Stimulated activated CD8-positive, alpha-beta memory T cell treated with anti-CD3 and anti-CD28 coated beads, Interleukin-7, amount 100 ng/mL, for 1 hour (primary cell): ENCODE measurements at regions not wholly inside any gene's neighbourhood (a gene's known extent, or its start where the extent isn't known, plus 50 kb on each side); places are given as distances from the start of the nearest gene placed in this dataset.

Experiments used
- DNase-seq, 2 donors: peaks; one replicate each; pipeline ENCODE4 v3.0.0-alpha.2; 2020; ENCODE audit warnings: low read depth in 2 of 2

DNA sequence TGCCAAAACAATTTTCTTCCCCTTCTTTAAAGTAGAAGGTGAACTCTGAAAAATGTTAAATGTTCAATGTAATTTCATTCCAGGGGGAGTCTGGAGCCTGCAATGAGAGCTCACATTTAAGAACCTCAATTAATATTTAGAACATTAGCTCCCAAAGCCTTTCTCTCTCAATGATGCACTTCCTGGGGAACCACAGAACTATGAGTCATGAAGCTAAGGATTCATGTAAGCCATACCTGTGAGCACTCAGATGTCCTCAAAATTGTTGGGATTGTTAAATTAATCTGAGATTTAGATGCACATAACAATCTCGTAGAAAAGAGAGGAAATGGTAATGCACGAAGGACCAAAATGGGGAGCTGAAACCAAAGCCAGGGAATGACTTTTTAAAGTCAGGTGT lies 244.2 kb upstream of the LRIG1 start:
- DNase-seq: no peak

DNA sequence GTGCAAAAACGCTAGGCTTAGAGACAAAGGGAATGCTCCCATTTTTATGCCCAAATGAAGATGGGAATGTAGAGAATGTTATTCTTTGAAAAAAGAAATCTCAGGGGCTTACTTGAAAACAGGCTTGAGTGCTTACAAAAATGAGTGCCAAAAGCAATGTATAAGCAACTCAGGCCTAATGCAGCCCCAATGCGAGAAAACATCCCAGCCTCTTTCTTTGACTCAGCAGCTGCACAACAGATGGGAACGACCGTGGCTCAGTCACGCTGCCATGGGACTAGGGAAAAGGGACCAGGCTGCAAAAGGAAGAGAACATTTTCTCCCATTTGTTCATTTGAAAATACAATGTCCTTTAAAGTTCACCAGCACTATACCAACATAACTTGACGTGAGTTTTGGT lies 246.4 kb upstream of the LRIG1 start:
- no peak for DNase-seq

DNA sequence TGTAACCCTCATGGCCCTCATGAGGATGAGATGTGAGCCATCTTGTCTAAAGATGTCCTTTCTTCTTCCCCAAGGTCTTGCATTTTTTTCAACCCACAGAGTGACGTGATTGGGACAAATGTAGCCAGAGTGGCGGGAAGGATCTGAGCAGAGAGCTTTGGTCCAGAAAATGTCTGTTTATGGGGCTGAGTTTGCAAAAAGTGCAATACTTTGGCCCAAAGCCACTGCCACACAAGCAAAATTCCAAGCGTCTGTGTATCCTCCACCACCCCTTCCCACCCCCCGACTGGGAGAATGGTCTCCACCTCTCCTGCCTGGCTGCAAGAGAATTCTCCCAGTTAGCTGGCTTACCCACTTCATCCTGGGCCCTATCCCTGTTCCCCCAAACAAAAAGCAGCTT lies 246.9 kb upstream of the LRIG1 start:
- DNase-seq: no peak

DNA sequence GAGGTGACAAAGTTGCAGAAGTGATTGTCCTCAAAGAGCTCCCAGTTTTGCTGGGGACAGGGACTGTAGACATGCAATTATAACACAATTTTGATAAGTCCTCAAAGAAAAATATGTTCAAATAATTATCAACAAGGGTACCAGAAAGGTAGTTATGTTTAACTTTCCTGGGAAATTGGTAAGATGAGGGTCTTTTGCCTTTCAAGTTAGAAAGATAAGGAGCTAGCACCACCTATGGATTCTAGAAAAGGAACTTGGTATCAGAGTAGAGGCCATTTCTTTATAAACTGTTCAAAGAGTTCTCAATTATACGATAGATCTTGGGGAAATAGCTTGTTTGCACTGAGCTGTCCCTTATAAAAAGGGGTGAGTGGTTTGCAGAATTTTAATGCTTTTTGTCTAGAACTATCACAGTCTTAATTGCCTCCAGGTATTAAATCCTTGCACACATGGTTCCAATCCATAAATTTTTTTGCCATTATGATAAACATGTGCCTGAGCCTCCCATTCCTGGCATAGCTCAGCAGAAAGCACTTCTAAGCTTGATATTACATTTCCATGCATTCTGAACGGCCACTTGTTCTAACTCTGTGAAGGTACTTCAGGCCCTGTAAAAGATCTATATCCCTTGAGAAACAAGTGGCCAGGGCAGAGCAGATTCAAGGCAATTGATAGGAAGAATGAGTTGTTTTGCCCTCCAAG lies 247.5 kb upstream of the LRIG1 start:
- no peak for DNase-seq

DNA sequence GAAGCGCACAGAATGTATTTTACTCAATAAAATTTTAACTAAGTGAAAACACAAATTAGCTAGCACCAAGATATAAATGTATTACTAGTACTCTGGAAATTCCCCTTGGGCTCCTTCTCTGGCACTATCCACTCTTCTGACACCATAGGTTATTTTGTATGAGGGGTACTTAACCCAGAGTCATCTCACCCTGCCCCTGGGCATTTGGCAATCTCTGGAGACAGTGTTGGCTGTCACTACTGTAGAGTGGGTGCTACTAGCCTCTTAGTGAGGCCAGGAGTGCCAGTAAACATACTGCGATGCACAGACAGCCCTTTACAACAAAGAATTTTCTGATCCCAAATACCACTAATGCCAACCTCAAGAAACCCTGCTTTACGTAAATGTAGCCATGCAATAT lies 246.3 kb upstream of the KBTBD8 start:
- DNase-seq: no peak

DNA sequence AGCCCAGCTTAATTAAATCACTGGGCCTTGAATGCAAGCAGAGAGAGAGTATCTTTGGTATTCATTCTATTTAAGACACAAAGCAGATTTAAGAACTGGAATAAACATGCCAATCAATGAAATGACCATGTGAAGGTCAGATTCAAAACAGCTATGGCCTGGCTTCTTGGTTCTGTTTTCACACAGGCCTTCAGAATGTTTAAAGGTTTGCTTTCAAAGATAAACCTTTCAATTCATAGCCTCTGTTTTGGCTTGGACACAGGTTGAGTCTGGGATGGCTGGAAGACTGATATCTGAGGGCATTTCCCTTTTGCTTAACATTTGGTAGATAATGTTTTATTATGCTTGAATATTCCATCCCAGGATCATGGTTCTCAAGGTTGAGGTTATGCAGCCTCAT lies 244.4 kb upstream of the KBTBD8 start:
- DNase-seq: no peak

DNA sequence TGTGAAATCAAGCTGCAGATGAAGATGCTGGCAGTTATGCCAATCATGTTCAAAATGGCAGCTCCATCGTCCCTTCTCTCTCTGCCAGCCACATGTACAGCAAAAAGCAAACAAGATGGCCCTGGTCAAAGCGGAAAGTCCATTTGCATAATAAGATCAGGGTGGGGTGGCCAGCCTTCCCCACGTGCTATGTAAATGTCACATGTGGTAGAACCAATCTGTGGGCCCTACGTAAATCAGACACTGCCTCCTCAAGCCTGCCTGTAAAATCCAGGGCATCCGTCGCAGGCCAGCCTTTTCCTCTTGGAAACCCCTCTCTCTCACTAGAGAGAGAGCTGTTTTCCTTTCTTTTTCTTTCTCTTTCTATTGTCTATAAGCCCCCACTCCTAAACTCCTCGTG lies 243.5 kb upstream of the KBTBD8 start:
- DNase-seq: no peak

DNA sequence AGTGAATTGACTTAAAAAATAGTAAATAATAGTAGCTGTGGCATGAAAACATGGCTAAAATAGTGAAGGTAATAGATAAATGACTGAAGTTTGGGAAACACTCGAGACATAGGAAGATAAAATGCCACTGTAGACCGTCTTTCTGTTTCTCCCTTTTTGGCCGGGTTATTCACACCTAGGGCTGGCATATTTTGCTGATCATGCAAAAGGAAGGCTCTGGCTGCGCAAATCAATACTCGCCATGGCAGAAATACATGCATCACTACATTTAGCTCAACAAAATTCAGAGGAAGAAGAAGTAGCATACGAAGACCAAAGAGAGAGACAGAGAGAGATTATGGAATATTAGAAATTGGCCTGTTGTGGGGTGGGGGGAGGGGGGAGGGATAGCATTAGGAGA lies 242.2 kb upstream of the KBTBD8 start:
- DNase-seq: no peak

DNA sequence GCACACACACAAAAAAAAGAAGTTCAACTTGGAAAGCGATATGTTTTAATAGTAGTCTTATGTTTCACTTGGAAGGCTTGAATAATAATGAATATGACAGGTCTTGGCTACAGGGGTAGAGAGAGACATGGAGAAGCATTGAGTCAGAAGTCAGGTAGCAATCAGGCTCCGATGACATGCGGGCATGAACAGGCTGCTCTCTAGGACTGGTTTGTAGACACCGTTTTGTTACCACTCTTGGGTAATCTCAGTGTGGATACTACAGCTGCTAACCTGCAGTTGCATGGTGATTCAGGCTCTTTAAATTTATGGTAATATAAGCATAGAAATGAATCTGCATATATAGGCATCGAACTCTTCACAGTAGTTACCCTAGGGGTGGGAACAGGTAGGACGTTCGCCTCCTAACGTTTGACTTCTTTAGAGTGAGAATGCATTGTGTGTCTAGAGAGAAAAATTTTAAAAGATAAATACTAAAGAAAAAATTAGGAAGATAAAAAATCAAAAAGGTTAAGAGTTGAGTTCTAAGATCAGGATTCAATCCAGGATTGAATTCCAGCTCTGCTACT lies 241.6 kb upstream of the KBTBD8 start:
- DNase-seq: no peak

DNA sequence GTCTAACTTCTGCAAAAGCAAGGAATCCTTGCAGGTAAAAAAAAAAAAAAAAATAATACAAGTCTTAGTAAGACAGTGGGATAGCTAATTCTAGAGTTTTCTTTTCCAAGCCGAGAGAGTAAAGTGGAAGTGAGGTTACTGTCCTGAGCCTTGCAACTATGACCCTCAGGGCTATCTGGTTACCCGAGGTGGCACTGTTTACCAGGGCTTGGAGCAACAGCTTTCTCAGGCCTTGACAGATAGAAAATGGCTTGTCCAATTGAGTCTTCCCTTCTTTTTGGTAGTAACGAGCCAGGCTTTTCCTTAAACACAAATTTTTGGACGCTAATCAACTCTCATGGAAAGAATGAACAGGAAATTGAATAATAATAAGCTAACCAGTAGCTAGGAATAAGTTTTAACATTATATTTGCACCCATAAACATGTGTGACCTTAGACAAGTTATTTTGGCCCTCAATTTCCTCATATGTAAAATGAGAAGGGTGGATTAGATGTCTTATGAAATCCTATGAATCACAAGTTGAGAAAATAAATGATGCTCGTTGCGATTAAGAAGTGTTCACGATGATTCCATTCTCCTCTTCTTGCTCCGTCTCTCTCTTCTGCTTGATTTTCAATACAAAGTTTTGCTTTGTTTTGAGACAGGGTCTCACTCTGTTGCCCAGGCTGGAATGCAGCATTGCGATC lies 236.9 kb upstream of the KBTBD8 start:
- no peak for DNase-seq

DNA sequence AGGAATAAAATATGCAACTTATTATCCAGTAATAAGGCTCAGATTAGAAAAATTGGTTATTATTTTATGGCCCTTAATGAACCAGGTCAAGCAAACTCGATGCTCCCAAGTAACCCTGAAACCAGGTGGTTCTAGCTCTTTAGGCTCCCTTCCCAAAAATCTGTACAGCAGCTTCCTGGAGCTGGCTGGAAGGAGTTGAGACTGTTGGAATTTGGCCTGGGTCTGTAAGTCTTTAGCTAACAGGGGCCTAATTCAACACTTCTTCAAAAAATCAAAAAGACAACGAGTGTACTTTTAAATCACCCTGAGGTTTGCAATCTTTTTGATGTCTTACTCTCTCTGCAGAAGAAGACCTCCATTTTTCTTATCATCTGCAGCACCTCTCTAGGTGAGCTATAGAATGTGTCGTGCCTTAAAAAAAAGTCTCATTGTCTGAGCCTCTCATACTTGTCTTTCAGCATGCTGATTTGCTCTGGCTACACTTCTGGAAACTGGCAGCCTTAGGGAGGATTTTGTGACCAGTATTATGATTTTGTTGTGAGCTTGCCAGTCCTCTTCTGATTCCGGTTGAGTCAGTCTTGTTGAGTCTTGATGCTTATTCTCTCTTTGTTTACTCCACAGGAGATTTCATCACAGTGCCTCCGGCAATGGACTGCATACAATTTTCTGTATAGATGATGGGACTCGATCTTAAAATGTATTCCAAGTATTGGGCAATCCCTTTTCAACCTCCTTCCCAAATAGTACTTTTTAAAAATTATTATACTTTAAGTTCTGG lies 235.0 kb upstream of the KBTBD8 start:
- no peak for DNase-seq

DNA sequence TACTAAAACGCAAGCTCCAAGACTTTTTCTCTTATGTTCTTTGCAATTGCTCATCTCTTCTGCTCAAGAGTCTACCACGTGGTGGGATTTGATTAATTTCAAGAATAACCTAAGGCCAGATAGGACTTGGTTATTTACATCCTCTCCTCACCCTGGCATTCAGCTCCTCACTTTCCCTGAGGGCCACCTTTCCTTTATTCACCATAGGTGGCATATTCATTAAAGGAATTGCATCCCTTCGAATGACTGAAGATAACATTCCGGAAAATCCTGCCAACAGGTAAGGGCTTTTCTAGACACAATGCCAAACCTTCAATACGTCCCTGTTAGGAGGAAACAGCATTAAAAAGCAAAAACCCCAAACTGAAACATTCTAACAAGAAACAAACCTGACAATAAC lies 220.0 kb upstream of the KBTBD8 start:
- DNase-seq: no peak

DNA sequence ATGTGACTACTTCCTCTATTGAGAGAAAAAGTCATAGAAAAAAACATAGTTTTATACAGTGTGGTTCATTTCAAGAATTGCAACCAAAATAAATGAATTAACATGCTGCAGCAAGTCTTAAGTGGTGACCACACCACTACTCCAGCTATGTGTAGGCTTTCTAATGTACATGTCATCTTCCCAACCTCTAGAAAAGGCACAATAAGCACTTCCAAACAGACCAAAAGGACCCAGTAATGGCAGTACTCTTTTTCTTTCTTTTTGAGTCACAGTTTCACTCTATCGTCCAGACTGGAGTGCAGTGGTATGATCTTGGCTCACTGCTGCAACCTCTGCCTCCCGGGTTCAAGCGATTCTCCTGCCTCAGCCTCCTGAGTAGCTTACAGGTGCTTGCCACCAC lies 219.3 kb upstream of the KBTBD8 start:
- no peak for DNase-seq

DNA sequence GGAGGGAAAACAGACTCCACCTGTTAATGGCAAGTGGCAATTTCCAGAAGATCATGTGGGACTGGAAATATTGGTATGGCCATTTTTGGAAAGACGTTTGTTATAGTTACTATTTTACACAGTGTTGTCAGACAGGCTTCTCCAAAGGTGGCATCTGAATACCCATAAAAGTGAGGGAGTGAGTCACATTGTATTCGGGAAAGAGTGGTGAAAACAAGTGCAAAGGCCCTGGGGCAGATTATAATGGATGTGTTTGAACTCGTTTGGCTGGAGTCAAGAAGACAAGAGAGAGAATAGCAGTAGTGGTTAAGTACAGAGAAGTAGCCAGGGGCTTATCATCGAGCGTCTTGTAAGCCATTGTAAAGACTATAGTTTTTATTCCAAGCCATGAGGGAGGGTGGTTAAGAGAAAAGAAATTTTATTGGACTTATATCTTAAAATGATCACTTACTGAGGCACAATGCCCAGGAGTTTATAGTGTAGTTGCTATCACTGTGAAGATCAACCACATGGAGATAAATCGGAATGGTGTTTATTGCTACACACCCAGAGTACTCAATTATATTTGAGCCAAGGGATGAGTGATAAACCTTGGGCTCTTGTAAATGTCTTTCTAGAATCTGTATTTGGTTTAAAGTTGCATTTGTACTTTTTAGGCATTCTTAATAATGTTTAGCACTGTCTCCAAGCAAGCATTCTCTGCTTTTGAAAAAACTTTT lies 212.8 kb upstream of the KBTBD8 start:
- no peak for DNase-seq

DNA sequence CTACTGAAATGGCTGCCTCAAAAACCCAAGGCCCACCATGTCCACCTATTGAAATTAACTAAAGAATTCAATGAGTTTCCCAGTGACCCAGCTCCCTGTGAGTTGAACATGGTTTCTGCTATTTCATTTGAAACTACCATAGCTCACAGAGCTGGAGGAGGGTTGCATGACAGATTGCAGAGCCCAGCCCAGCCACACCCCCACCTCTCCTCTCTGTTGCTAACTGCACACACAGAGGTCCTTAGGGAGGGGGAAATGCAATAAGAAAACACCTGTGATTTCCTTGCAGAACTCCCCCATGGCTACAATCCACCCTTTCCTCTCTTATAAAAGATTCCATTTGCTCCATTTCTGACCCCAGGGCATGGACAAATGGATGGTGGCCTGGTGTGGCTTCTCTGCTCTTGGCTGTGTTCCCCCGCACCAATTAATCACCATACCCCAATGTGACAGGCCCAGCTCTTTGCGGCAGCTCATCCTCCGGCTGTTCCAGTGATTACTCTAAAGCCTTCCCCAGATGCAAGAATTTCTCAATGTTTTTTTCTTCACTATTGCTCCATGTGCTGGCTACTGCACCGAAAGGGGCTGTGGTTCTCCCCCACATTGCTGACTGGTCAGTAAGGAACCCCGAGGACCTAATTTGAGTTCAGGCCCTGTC lies 208.4 kb upstream of the KBTBD8 start:
- DNase-seq: no peak

DNA sequence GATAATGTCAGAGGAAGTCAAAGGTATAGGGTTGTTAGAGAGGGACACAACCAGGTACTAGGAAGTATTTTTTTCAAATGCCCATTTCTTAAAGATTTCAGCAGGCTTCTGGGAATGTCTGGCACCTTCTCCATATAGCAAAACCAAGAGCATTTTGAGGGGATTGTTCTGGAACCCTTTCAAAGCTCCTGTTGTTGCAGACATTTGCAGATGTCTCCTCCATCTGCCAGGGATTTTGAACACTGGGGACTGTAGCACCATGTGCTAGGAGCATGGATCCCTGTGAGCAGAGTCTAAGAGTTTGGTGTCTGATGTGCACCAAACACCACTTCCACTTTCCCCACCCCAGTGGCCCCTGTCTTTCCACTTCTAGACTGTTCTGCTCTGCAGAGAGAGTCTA lies 206.0 kb upstream of the KBTBD8 start:
- no peak for DNase-seq

DNA sequence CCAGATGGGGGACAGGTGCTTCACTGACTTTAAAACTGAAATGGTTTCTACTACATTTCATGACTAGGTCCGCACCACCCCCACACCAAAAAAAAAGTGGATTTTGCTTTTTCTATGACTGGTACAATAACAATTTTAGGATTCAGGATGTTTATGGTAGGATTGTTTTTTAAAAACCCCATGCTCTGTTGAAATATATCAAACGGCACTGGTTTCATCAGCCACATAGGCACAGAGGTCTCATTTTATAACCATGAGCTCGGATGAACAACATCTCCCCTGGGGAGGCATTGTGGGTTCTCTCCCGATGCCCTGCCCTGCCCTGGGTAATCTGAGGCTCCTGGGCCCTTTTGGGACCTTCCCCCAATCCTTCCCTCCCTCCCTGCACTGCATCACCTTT lies 202.7 kb upstream of the KBTBD8 start:
- no peak for DNase-seq

DNA sequence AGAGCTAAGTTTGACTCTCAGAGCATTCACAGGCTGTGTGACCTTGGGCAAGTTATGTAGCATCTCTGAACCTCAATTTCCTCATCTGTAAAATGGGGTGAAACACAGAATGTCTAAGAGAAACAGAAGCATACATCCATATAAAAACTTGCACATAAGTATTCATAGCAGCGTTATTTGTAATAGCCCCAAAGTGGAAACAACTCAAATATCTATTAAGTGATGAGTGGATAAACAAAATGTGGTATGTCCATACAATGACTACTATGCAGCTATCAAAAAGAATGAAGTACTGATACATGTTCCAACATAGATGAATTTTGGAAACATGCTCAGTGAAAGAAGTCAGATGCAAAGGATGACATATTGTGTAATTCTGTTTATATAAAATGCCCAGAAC lies 201.8 kb upstream of the KBTBD8 start:
- no peak for DNase-seq

DNA sequence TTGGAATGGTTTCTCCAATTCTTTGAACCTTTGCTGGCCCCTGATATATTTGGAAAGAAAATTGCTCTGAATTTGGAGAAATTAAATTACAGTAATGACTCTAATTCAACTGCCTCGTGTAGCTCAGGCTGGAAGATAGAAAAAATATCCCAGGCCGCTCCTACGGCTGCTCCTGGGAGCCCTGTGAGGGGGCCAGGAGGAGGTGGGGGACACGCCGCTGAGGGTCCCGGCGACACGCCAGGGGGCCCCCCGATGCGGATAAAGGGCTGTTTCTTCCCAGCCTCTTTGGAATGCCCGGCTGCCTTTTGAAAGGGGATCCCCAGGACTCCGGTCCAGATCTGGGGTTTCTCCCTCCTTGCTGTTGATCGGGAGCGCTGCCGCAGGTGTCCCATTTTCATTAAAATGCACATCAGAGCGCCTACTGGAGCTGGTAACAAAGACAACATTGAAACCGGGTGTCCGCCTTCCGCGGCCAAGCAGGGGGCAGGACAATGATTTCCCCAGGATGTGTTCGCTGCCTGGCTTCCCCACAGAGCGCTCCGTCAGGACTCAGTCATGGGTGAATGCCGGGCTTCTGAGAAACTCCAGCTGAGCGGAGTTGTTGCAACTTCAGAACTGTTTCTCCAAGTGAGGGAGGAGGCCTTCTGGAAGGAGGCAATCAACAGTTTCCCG lies 200.1 kb upstream of the KBTBD8 start:
- no peak for DNase-seq

DNA sequence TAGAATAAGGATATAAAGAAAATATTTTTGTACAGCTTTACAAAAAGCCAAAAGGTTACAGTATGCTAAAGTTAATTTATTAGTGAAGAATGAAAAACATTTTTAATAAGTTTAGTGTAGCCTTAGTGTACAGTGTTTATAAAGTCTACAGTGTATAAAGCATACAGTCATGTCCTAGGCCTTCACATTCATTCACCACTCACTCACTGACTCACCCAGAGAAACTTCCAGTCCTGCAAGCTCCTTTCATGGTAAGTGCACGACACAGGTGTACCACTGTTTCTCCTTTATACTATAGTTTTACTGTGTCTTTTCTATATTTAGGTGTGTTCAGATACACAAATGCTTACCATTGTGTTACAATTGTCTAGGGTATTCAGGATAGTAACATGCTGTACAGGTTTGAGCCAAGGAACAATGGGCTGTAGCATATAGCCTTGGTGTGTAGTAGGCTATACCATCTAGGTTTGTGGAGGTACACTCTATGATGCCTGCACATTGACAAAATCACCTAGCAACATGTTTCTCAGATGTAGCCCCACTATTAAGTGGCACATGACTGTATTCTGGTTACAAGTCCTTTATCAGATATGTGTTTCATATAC lies 197.1 kb upstream of the KBTBD8 start:
- DNase-seq: no peak

DNA sequence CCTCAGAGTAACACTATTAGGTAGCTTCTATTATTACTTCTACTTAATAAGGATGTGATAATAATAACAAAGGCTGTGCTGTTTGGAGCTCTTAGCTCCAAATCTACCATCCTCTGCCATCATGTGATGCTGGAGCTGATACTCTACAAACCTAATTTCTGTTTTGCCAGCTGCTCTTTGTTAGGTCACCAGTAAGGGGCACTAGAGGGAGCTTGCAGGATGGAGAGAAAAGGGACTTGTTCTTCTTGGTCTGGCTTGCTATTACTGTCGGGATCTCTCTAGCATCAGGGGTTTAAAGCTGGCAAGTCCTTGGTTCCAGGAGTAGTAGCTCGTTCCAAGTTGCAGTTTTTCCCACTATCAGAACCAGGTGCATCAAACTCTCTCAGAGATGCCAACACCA lies 194.9 kb upstream of the KBTBD8 start:
- DNase-seq: no peak
